ENCODE measurements at regions not wholly inside any gene's neighbourhood (a gene's known extent, or its start where the extent isn't known, plus 50 kb on each side); places are given as distances from the start of the nearest gene placed in this dataset.

DNA sequence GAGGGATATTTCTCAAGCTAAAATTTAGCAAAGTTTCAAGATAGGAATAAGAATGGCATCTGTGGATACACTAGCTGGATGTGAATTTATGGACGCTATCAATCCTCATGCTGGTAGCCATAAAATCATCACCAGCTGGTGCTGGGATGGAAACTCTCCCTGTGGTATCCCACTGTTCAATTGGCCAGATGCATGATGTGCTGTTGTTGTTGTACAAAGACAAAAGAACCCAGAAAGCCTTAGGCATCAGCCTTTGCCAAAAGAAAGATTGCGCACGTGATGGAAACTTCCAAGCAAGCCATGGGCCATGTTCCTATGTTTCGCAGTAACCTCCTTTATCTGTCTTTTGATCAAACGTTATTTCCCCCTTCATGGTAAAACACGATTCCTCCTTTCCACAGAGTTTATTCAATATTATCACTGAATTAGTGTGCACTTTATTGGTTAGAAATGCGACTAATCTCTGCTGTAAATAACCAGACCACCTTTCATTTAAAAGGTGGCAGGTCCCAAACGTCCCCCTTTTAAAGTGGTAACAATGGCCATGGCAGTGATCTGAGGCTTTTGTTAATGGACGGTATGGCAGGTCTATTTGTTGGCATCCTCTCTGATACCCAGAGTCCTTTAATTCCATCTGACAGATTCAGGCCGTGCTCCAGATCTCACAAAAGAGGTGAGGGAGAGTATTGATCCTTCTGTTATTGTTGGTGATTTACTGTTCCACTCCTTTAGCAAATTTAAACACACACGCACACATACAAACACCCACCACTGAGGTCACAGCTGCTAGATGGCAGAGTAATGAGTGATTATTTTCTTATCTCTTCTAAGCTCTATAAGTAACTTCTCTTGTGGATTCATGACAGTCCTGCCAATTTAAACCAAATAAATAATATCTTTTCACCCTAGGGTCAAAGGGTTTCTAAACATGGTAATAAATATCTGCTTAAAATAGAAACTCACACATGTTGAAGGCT lies 291.2 kb upstream of the KCNMB2 start:
- Histone ChIP-seq H3K4me3 (ENCODE audit: low read depth in 1 of 3, low read length in 3 of 3) (no peak overlapping the region), H3K27me3 (ENCODE audit: control insufficient read depth in 3 of 3, insufficient read depth in 3 of 3, low read length in 3 of 3) (no peaks in the 10 kb centered on the region), H3K4me1 (ENCODE audit: control insufficient read depth in 3 of 3, insufficient read depth in 2 of 3, low read depth in 1 of 3, low read length in 2 of 3) (no peaks in the 10 kb centered on the region), H3K27ac (ENCODE audit: low read depth in 1 of 3, low read length in 2 of 3) (no peak overlapping the region), H3K36me3 (ENCODE audit: control insufficient read depth in 3 of 3, insufficient read depth in 2 of 3, low read depth in 1 of 3, low read length in 3 of 3) (no peaks in the 10 kb centered on the region), H3K9me3 (ENCODE audit: control insufficient read depth in 2 of 2, insufficient read depth in 1 of 2, low read depth in 1 of 2, low read length in 1 of 2) (no peaks in the 10 kb centered on the region)
- DNase-seq, result peak; percentile 27 to 44
- WGBS, 3 donors, result 68 to 74% (median 69%) methylated on average over 11 of the region's 11 CpGs
- FAIRE-seq, result no peak

DNA sequence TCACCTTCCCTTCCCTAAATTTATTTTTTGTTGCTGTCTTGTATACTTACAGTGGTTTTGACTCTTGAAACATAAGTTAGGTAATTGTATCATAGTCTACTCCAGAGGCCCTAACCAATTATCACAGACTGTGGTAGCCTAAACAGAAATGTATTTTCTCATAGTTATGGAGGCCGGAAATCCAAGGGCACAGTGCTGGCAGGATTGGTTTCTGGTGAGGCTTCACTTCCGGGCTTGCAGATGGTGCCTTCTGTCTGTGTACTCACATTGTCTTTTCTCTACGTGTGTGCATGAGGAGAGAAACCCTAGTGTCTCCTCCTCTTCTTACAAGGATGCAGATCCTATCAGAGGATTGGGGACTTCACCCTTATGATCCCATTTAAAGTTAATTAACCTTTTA lies 290.2 kb upstream of the KCNMB2 start:
- H3K4me1 ChIP-seq (ENCODE audit: control insufficient read depth in 3 of 3, insufficient read depth in 2 of 3, low read depth in 1 of 3, low read length in 2 of 3), result no peaks in the 10 kb centered on the region
- 82 to 95% (median 86%) methylated on average over 3 of the region's 3 CpGs for WGBS, 3 donors
- H3K27ac ChIP-seq (ENCODE audit: low read depth in 1 of 3, low read length in 2 of 3), result no peak overlapping the region
- peaks cover 0 to 2% of the 10 kb centered on the region in 2 donors for H3K9me3 ChIP-seq (ENCODE audit: control insufficient read depth in 2 of 2, insufficient read depth in 1 of 2, low read depth in 1 of 2, low read length in 1 of 2)
- FAIRE-seq (no peak), DNase-seq (no peak)
- no peak overlapping the region for H3K4me3 ChIP-seq (ENCODE audit: low read depth in 1 of 3, low read length in 3 of 3)
- no peaks in the 10 kb centered on the region for H3K36me3 ChIP-seq (ENCODE audit: control insufficient read depth in 3 of 3, insufficient read depth in 2 of 3, low read depth in 1 of 3, low read length in 3 of 3)
- H3K27me3 ChIP-seq (ENCODE audit: control insufficient read depth in 3 of 3, insufficient read depth in 3 of 3, low read length in 3 of 3), result no peaks in the 10 kb centered on the region

DNA sequence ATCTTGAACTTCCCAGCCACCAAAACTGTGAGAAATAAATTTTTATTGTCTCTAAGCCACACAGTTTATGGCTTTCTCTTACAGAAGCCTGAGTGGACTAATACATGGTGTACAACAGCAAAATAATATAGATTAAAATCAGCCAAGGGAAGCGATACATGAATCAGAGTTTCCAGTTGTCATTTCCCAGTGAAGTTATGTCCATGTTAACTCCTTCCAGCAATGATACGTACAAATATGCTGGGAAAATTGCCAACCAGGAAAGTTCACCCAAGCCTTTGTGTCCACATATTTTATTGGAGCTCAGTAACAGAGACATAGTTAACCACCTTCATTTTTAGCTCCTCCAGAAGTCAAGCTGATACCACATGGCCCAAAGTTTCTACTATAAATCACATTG lies 280.9 kb upstream of the KCNMB2 start:
- FAIRE-seq, result no peak
- Histone ChIP-seq H3K4me1 (ENCODE audit: control insufficient read depth in 3 of 3, insufficient read depth in 2 of 3, low read depth in 1 of 3, low read length in 2 of 3) (no peaks in the 10 kb centered on the region), H3K27me3 (ENCODE audit: control insufficient read depth in 3 of 3, insufficient read depth in 3 of 3, low read length in 3 of 3) (no peaks in the 10 kb centered on the region), H3K9me3 (ENCODE audit: control insufficient read depth in 2 of 2, insufficient read depth in 1 of 2, low read depth in 1 of 2, low read length in 1 of 2) (peaks cover 0 to 1% of the 10 kb centered on the region in 2 donors), H3K4me3 (ENCODE audit: low read depth in 1 of 3, low read length in 3 of 3) (no peak overlapping the region), H3K27ac (ENCODE audit: low read depth in 1 of 3, low read length in 2 of 3) (no peak overlapping the region), H3K36me3 (ENCODE audit: control insufficient read depth in 3 of 3, insufficient read depth in 2 of 3, low read depth in 1 of 3, low read length in 3 of 3) (no peaks in the 10 kb centered on the region)
- peak in 1 of 2 donors; percentile 12 for DNase-seq
- 24 to 56% (median 51%) methylated on average over 2 of the region's 2 CpGs for whole genome bisulfite sequencing, 3 donors

DNA sequence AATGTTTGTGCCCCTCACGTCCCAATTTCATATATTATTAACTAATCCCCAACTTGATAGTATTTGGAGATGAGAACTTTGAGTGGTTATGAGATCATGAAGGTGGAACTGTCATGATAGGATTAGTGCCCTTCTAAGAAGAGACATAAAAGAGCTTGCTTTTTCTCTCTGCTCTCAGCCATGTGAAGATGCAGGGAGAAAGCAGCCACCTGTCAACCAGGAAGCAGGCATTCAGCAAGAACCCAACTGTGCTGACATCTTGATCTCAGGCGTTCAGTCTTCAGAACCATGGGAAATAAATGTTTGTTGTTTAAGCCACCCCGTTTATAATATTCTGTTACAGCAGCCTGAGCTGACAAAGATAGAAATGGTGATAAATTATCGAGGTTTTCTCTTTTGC lies 278.7 kb upstream of the KCNMB2 start:
- H3K4me1 ChIP-seq (ENCODE audit: control insufficient read depth in 3 of 3, insufficient read depth in 2 of 3, low read depth in 1 of 3, low read length in 2 of 3), result peaks cover 0 to 9% (median 0%) of the 10 kb centered on the region in 3 donors
- WGBS, 3 donors, result 67 to 86% (median 82%) methylated on average over 4 of the region's 4 CpGs
- FAIRE-seq (no peak), DNase-seq (no peak)
- no peaks in the 10 kb centered on the region for H3K36me3 ChIP-seq (ENCODE audit: control insufficient read depth in 3 of 3, insufficient read depth in 2 of 3, low read depth in 1 of 3, low read length in 3 of 3)
- H3K9me3 ChIP-seq (ENCODE audit: control insufficient read depth in 2 of 2, insufficient read depth in 1 of 2, low read depth in 1 of 2, low read length in 1 of 2), result no peaks in the 10 kb centered on the region
- H3K27ac ChIP-seq (ENCODE audit: low read depth in 1 of 3, low read length in 2 of 3), result no peak overlapping the region
- H3K27me3 ChIP-seq (ENCODE audit: control insufficient read depth in 3 of 3, insufficient read depth in 3 of 3, low read length in 3 of 3), result no peaks in the 10 kb centered on the region
- no peak overlapping the region for H3K4me3 ChIP-seq (ENCODE audit: low read depth in 1 of 3, low read length in 3 of 3)

DNA sequence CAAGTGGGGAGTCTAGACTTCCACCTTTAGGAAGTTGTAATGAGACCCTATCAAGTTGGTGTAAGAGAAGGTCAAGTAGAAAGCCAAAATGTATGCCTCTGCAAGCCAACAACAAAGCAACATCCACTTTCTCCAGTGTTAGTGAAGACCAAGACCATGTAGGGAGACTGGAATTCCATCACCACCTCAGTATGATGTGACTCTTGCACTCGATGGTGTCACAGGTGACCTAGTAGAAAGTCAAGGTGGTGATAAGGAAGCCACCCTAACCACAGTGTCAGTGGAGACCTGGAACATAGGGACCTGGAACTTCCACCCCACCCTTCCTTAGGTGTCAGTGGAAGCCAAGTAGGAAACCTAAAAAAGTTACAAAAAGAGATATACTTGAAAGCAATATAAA lies 278.1 kb upstream of the KCNMB2 start:
- FAIRE-seq (no peak), DNase-seq (no peak)
- Histone ChIP-seq H3K4me3 (ENCODE audit: low read depth in 1 of 3, low read length in 3 of 3) (no peak overlapping the region), H3K27me3 (ENCODE audit: control insufficient read depth in 3 of 3, insufficient read depth in 3 of 3, low read length in 3 of 3) (no peaks in the 10 kb centered on the region), H3K4me1 (ENCODE audit: control insufficient read depth in 3 of 3, insufficient read depth in 2 of 3, low read depth in 1 of 3, low read length in 2 of 3) (peaks cover 0 to 9% (median 0%) of the 10 kb centered on the region in 3 donors), H3K9me3 (ENCODE audit: control insufficient read depth in 2 of 2, insufficient read depth in 1 of 2, low read depth in 1 of 2, low read length in 1 of 2) (no peaks in the 10 kb centered on the region), H3K36me3 (ENCODE audit: control insufficient read depth in 3 of 3, insufficient read depth in 2 of 3, low read depth in 1 of 3, low read length in 3 of 3) (no peaks in the 10 kb centered on the region), H3K27ac (ENCODE audit: low read depth in 1 of 3, low read length in 2 of 3) (no peak overlapping the region)
- WGBS, 3 donors, result 76 to 88% (median 78%) methylated on average over 1 of the region's 1 CpG

DNA sequence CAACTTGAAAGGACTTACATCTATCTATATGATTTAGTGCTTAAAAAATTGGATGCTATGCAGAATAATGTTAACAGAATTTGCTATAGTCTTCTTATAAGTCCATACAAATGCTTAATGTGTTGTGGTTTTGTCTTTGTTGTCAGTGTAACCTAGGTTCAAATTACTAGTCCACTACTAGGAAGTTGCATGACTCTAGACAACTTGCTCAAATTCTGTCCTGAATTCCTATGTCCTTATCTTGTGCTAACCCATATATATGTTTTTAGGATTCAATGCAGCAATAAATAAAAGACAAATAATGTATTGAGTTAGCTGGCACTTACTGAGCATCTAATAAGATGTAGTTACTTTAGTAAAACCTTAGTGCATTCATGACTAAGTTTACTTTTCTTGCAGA lies 276.5 kb upstream of the KCNMB2 start:
- Histone ChIP-seq H3K4me1 (ENCODE audit: control insufficient read depth in 3 of 3, insufficient read depth in 2 of 3, low read depth in 1 of 3, low read length in 2 of 3) (peaks cover 0 to 12% (median 0%) of the 10 kb centered on the region in 3 donors), H3K9me3 (ENCODE audit: control insufficient read depth in 2 of 2, insufficient read depth in 1 of 2, low read depth in 1 of 2, low read length in 1 of 2) (no peaks in the 10 kb centered on the region), H3K36me3 (ENCODE audit: control insufficient read depth in 3 of 3, insufficient read depth in 2 of 3, low read depth in 1 of 3, low read length in 3 of 3) (no peaks in the 10 kb centered on the region), H3K27me3 (ENCODE audit: control insufficient read depth in 3 of 3, insufficient read depth in 3 of 3, low read length in 3 of 3) (no peaks in the 10 kb centered on the region), H3K27ac (ENCODE audit: low read depth in 1 of 3, low read length in 2 of 3) (no peak overlapping the region), H3K4me3 (ENCODE audit: low read depth in 1 of 3, low read length in 3 of 3) (no peak overlapping the region)
- DNase-seq (no peak), FAIRE-seq (no peak)

DNA sequence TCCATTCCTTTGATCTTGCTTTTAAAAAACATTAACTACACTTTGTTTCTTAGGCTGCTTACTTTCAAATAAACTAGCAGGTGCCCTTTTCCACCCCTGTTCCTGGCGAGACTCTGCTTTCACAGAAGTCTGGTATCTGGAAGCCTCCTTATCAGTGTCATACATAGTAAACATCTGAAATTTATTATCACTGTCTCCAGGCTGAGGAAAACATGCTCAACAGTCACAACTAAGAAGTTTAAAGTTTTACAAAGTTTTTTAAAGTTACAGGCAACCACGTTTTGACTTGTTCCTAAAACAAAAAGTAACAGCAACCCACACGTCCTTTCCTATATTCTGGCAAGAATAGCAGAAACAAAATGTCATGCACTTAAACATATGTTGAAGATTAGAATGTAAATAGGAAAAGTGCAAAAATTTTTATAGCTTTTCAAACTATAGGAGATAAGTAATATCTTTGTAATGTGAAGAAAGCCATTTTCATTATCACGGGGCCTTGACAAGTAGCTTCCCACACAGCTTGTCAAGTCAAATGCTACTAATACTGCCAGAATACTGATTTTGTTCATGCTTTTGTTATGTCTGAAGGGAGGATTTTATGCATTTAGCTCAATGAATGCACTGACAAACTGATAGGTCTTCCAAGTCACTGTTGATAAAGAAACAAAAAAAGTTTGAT lies 275.2 kb upstream of the KCNMB2 start:
- Histone ChIP-seq H3K36me3 (ENCODE audit: control insufficient read depth in 3 of 3, insufficient read depth in 2 of 3, low read depth in 1 of 3, low read length in 3 of 3) (no peaks in the 10 kb centered on the region), H3K27ac (ENCODE audit: low read depth in 1 of 3, low read length in 2 of 3) (peak overlapping the region in 1 of 3 donors; percentile 71), H3K9me3 (ENCODE audit: control insufficient read depth in 2 of 2, insufficient read depth in 1 of 2, low read depth in 1 of 2, low read length in 1 of 2) (no peaks in the 10 kb centered on the region), H3K4me1 (ENCODE audit: control insufficient read depth in 3 of 3, insufficient read depth in 2 of 3, low read depth in 1 of 3, low read length in 2 of 3) (peaks cover 0 to 12% (median 0%) of the 10 kb centered on the region in 3 donors), H3K27me3 (ENCODE audit: control insufficient read depth in 3 of 3, insufficient read depth in 3 of 3, low read length in 3 of 3) (no peaks in the 10 kb centered on the region), H3K4me3 (ENCODE audit: low read depth in 1 of 3, low read length in 3 of 3) (no peak overlapping the region)
- WGBS, 3 donors, result 7 to 23% (median 17%) methylated on average over 4 of the region's 4 CpGs
- DNase-seq (peak; percentile 8 to 45), FAIRE-seq (no peak)

DNA sequence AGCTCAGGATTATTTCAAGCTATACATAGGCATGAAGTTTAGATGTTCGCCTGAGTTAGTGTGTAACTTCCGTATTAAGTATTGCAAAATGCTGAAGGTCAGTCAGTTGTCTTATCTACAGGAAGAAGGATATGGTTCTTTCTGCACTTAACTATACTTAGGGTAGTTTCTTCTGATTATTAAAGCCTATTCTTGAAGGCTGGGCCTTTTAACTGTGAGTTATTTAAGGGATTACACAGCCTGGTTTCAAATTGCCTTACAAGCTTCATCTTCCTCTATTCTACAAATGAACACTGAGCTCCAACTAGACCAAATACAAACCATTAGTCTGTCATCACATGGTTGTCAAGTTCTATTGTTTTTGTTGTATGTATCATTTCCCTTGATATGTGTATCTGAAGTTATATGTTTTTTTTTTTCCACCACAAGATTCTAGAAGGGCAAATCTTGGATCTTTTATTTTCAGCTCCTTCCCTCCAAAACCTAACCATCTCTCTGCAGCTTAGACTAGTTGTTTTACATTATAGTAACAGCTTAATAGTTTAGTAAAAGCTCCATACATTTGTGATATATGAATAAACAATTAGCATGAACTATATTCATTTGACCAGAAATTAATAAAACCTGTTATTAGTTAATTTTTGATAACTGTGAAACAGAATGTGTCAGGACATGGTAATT lies 272.9 kb upstream of the KCNMB2 start:
- H3K27ac ChIP-seq (ENCODE audit: low read depth in 1 of 3, low read length in 2 of 3), result peak overlapping the region in 1 of 3 donors; percentile 43
- FAIRE-seq, result no peak
- H3K27me3 ChIP-seq (ENCODE audit: control insufficient read depth in 3 of 3, insufficient read depth in 3 of 3, low read length in 3 of 3), result no peaks in the 10 kb centered on the region
- 25 to 56% (median 34%) methylated on average over 2 of the region's 2 CpGs for WGBS, 3 donors
- H3K4me3 ChIP-seq (ENCODE audit: low read depth in 1 of 3, low read length in 3 of 3), result no peak overlapping the region
- H3K36me3 ChIP-seq (ENCODE audit: control insufficient read depth in 3 of 3, insufficient read depth in 2 of 3, low read depth in 1 of 3, low read length in 3 of 3), result no peaks in the 10 kb centered on the region
- H3K9me3 ChIP-seq (ENCODE audit: control insufficient read depth in 2 of 2, insufficient read depth in 1 of 2, low read depth in 1 of 2, low read length in 1 of 2), result no peaks in the 10 kb centered on the region
- peak; percentile 41 to 62 for DNase-seq
- H3K4me1 ChIP-seq (ENCODE audit: control insufficient read depth in 3 of 3, insufficient read depth in 2 of 3, low read depth in 1 of 3, low read length in 2 of 3), result peaks cover 0 to 12% (median 0%) of the 10 kb centered on the region in 3 donors

Data from small intestine (tissue), 7 donors.